A673 (cell line): ENCODE measurements at regions not wholly inside any gene's neighbourhood (a gene's known extent, or its start where the extent isn't known, plus 50 kb on each side); places are given as distances from the start of the nearest gene placed in this dataset.

ENCODE experiments used
- BruUV-seq: library from RNA; stranded (reverse); fragments of 400-500 nt; replicated peaks from 2 replicates; lab custom pipeline; 2021; lab: Mats Ljungman, UMichigan
- CTCF ChIA-PET: fragments of 300-600 bp; sonication (Branson Sonifier 250); formaldehyde crosslinking; loops from one replicate; lab custom pipeline; 2022; ENCODE audit warnings: antibody characterized with exemption; lab: Charles Lee
- POLR2A ChIA-PET: fragments of 300-600 bp; sonication (Branson Sonifier 250); formaldehyde crosslinking; loops from one replicate; lab custom pipeline; 2022; ENCODE audit warnings: antibody characterized with exemption; ENCODE audit not compliant: low non-redundant PET; lab: Charles Lee
- DNase-seq: peaks from one replicate; pipeline ENCODE4 v3.0.0-alpha.2; 2015; ENCODE audit warnings: low spot score
- H3K27ac ChIP-seq: fragments of 200-600 bp; sonication (generic); 2 replicates; pipeline ENCODE4 v1.5.1; 2016; ENCODE audit warnings: mixed run types, low read depth, mild to moderate bottlenecking, mixed read lengths, antibody characterized with exemption, low read length; ENCODE audit not compliant: poor library complexity, severe bottlenecking
- H3K27me3 ChIP-seq: fragments of 200-600 bp; sonication (generic); replicated peaks from 2 replicates; pipeline ENCODE4 v1.6.1; 2017; ENCODE audit warnings: mixed run types, low read depth, mild to moderate bottlenecking, mixed read lengths, antibody characterized with exemption, low read length; ENCODE audit not compliant: insufficient read depth, poor library complexity
- H3K36me3 ChIP-seq: fragments of 200-600 bp; sonication (generic); 2 replicates; pipeline ENCODE4 v1.6.1; 2016; ENCODE audit warnings: mixed run types, mild to moderate bottlenecking, mixed read lengths, antibody characterized with exemption, low read length; ENCODE audit not compliant: insufficient read depth, poor library complexity, severe bottlenecking
- H3K4me1 ChIP-seq: fragments of 200-600 bp; sonication (generic); 2 replicates; pipeline ENCODE4 v1.6.1; 2017; ENCODE audit warnings: mixed run types, mild to moderate bottlenecking, mixed read lengths, antibody characterized with exemption, low read length; ENCODE audit not compliant: insufficient read depth, poor library complexity, severe bottlenecking
- H3K4me3 ChIP-seq: fragments of 200-600 bp; sonication (generic); 2 replicates; pipeline ENCODE4 v1.5.1; 2016; ENCODE audit warnings: low read depth, mixed run types, mild to moderate bottlenecking, mixed read lengths, low read length; ENCODE audit not compliant: poor library complexity, severe bottlenecking
- H3K9me3 ChIP-seq: fragments of 200-600 bp; sonication (generic); 2 replicates; pipeline ENCODE4 v1.6.1; 2016; ENCODE audit warnings: mixed run types, low read depth, mild to moderate bottlenecking, mixed read lengths, antibody characterized with exemption, low read length; ENCODE audit not compliant: poor library complexity, severe bottlenecking
- CTCF ChIP-seq: fragments of 300-800, 200-600 bp; sonication (generic); conservative IDR thresholded peaks from 2 replicates; pipeline ENCODE4 v1.5.1; 2017; ENCODE audit warnings: low read depth, mild to moderate bottlenecking, antibody characterized with exemption, low read length, moderate library complexity, mixed read lengths
- EZH2 ChIP-seq: fragments of 200-600 bp; sonication (generic); IDR thresholded peaks from 2 replicates; pipeline ENCODE4 v1.6.1; 2017; ENCODE audit warnings: borderline replicate concordance, low read depth, mild to moderate bottlenecking, mixed read lengths, antibody characterized with exemption, low read length; ENCODE audit not compliant: poor library complexity, severe bottlenecking
- intact Hi-C: fragments of 100-400 bp; cut with micrococcal nuclease; formaldehyde crosslinking; loops from one replicate; pipeline ENCODE4 v1.10.0; 2022; ENCODE audit not compliant: unreplicated experiment

GRCh38 chr13:31674051-31674450 lies 65.3 kb upstream of the RXFP2 start:
- H3K9me3 ChIP-seq, result no peaks in the 10 kb centered on the region
- POLR2A ChIA-PET, result no interaction called here
- no peaks in the 10 kb centered on the region for H3K27me3 ChIP-seq
- H3K4me1 ChIP-seq, result no peaks in the 10 kb centered on the region
- no peak overlapping the region for H3K4me3 ChIP-seq
- no peak overlapping the region for H3K27ac ChIP-seq
- H3K36me3 ChIP-seq, result no peaks in the 10 kb centered on the region
- no peak for DNase-seq
- CTCF ChIA-PET, result no interaction called here
- intact Hi-C loops, result no loop called here
- BruUV-seq, result no TSS peak
- TF ChIP-seq CTCF, result no peak
- TF ChIP-seq EZH2, result no peak

- H3K27me3 ChIP-seq, result no peaks in the 10 kb centered on the region
- DNase-seq, result no peak
- ChIA-PET CTCF (no interaction called here), POLR2A (interaction anchor here (0.5 kb wide), 1 partner anchor 18 kb away, joined by 7 read pairs; no protein-coding TSS in a partner anchor)
- no TSS peak for BruUV-seq
- intact Hi-C loops, result no loop called here
- H3K36me3 ChIP-seq, result no peaks in the 10 kb centered on the region
- no peak for TF ChIP-seq CTCF
- TF ChIP-seq EZH2, result no peak
- H3K27ac ChIP-seq, result no peak overlapping the region
- no peaks in the 10 kb centered on the region for H3K4me1 ChIP-seq
- no peaks in the 10 kb centered on the region for H3K9me3 ChIP-seq
- H3K4me3 ChIP-seq, result no peak overlapping the region
Measured at GRCh38 chr13:31675440-31675953, 63.8 kb upstream of the RXFP2 start.

GRCh38 chr13:31681133-31681532 lies 58.2 kb upstream of the RXFP2 start:
- no peak overlapping the region for H3K27ac ChIP-seq
- TF ChIP-seq EZH2 (no peak), CTCF (no peak)
- H3K4me1 ChIP-seq, result no peaks in the 10 kb centered on the region
- DNase-seq, result no peak
- POLR2A ChIA-PET, result no interaction called here
- no peaks in the 10 kb centered on the region for H3K36me3 ChIP-seq
- CTCF ChIA-PET, result no interaction called here
- BruUV-seq, result no TSS peak
- H3K9me3 ChIP-seq, result no peaks in the 10 kb centered on the region
- H3K4me3 ChIP-seq, result no peak overlapping the region
- intact Hi-C loops, result no loop called here
- H3K27me3 ChIP-seq, result no peaks in the 10 kb centered on the region
